ENCODE measurements at regions not wholly inside any gene's neighbourhood (a gene's known extent, or its start where the extent isn't known, plus 50 kb on each side); places are given as distances from the start of the nearest gene placed in this dataset.
A peak's percentile ranks its signal among the peaks of the same experiment; 100 is the strongest.

DNA sequence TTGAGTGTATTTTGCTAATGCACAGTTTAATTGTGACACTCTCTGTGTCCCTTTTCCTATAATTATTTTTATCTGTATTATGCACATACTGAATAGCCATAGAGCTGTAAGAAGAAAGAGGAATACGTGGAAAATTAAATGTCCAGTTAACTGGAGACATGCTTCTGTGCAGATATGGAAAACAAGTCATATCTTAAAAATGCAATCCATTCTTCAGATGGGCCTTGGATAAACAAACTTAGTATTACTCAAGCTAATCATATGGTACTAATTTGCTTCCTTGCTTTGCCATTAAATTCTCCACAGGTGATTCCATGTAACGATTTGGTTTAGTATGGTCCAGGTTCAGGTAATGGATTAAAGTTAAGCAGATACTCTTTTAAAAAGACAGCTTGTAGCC lies 201.2 kb upstream of the CELF2 start:
- no peak for DNase-seq (ENCODE audit: low read depth in 2 of 3, low spot score in 2 of 3)

DNA sequence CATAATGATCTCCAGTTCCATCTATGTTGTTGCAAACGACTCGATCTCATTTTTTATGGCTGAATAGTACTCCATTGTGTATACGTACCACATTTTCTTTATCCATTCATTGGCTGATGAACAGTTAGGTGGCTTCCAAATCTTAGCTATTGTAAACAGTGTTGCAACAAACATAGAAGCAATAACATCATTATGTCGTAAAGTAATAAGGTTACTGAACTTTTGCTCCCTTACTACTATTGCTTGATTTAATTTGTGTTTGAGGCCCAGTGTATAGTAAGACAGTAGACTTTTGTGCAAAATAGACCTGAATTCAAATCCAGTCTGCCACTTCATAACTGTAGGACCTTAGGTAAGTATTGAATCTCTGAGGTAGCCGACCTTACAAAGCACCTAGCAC lies 200.1 kb upstream of the CELF2 start:
- DNase-seq (ENCODE audit: low read depth in 2 of 3, low spot score in 2 of 3) = no peak

DNA sequence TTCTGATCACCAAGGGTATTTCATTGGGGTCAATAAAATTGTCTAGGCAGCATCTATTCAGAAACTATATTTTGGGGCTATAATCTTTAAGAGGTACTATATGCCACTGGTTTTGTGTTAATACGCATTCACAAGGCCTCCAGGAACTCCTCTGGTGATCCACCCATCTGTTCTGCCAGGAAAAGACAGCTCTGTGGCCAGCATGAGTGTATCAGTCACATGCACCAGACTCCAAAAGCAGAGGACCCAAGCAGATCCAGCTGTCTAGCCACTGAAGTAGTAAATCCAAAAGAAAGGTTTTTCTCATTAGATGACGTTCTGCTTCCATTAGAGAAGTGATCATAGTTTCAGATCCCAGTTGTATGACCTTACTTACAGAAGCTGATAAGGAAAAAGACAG lies 199.6 kb upstream of the CELF2 start:
- DNase-seq (ENCODE audit: low read depth in 2 of 3, low spot score in 2 of 3) = no peak

DNA sequence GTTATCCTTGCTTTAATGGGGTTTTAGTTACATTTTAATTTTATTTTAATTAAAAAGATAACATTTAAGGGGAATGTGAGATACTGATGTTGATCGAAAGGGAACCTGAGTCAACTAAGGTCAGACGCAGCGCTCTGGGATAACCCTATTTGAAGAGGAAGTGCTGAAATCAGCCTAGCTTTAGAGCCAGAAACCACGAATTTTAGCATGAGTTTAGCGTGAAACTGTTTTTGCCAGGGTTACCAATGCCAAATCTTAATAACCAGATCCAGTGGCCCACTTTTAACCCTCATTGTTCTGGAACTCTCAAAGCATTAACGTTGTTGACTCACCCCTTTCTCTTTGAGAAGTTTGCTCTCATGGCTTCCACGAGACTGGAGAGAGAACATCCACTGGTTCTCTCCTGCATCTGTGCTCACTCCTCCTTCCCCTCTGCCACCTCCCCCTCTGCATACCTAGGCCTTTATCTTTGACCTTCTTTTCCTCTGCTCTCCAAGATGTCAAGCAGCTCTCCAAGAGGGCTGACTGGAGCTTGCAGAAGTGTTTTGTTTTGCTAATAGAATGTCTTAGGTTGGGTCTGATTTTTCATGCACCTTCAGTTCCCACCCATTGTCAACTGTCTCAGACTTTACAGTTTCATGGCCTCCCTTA lies 198.3 kb upstream of the CELF2 start:
- DNase-seq (ENCODE audit: low read depth in 2 of 3, low spot score in 2 of 3) = no peak

DNA sequence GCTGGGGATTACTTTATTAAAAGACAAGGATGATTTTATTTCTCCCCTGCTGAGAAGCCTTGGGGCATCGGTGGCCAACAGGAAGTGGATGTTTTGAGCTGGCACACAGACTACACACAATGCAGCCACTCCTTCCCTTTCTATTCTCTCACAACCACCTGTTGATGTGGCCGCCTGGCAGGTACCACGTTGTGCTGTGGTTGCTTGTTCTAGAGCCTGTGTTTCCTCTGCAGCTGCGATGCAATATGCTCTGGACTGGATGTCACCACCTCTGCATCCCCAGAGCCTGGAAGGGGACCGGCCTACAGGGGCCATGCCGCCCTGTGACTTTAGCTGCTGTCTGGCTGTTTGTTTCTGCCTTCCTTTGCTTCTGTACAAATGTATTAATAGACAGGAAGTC lies 195.7 kb upstream of the CELF2 start:
- peak in 1 of 3 donors; percentile 32 for DNase-seq (ENCODE audit: low read depth in 2 of 3, low spot score in 2 of 3)

DNA sequence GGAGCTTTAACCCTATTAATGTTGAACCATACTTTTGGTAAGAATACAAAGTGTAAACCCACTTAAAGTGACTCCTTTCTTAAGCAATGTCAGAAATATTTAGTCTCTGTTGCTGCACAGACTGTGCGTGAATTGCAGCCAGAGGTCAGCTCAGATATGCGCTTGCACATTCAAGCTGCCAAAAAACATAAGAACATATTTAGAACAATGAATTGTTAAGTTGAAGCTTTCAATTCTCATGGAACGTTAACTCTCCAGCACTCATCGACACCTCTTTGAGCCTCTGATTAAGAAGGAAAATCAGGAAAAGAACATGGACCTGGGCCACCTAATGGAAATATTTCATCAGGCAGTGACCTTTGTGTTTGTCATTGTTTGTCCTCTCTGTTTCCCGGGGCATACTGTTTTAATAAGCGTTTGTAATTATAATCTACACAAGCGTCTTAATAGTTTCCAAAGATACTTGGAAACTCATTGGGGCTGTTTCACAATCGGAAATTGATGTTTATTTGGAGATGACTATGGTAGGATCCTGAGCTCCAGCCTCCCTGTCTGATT lies 193.0 kb upstream of the CELF2 start:
- DNase-seq (ENCODE audit: low read depth in 2 of 3, low spot score in 2 of 3) = no peak

DNA sequence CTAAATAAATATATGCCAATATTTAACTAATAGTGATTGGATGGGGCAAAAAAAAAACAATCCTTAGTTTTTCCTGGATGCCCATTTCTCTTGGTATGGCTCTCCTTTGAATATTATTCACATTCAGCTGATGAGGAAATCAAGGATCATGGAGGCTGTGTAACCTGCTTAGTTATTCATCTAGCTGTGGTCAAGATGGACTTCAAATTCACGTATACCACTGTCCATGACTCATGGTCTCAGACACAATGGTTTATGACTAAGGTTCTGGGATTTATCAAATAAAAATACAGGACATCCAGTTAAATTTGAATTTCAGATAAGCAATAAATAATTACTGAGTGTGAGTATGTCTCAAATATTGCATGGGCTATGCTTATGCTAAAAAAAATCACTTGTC lies 191.5 kb upstream of the CELF2 start:
- no peak for DNase-seq (ENCODE audit: low read depth in 2 of 3, low spot score in 2 of 3)

DNA sequence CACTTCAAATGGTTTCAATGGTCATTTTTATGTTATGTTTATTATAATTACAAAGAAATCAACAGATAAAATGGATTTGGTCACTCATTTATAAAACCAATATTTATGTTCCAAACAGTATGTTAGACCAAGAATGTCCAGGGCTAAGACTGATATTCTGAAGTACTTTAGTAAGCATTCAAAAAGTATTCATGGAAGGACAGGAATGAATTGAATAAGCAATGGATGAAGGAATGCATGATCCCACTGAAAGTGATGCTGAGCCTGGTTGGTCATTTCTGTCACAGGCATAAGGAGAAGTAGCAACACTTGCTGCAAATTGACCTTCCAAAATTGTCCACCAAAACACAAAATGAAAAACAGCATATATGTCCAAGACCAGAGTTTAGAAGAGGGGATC lies 189.0 kb upstream of the CELF2 start:
- no peak for DNase-seq (ENCODE audit: low read depth in 2 of 3, low spot score in 2 of 3)

DNA sequence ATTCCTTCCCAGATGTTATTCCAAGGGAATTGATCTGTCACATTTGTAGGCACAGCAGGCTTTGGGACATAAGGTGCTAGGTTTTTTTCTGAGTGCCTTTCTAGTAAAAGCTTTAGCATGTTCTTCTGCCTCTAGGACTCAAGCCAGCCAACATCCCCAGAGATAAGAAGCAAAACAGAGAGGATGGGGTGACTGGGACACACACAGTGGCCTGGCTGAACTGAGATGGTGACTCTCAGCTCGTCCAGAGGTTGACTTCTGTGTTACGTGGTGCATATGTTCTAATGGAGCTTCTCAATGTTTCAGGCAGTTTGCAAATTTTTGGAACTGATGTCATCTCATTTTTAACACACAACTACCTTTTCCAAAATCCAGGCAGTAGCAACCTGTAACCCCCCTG lies 188.1 kb upstream of the CELF2 start:
- DNase-seq (ENCODE audit: low read depth in 2 of 3, low spot score in 2 of 3) = no peak

DNA sequence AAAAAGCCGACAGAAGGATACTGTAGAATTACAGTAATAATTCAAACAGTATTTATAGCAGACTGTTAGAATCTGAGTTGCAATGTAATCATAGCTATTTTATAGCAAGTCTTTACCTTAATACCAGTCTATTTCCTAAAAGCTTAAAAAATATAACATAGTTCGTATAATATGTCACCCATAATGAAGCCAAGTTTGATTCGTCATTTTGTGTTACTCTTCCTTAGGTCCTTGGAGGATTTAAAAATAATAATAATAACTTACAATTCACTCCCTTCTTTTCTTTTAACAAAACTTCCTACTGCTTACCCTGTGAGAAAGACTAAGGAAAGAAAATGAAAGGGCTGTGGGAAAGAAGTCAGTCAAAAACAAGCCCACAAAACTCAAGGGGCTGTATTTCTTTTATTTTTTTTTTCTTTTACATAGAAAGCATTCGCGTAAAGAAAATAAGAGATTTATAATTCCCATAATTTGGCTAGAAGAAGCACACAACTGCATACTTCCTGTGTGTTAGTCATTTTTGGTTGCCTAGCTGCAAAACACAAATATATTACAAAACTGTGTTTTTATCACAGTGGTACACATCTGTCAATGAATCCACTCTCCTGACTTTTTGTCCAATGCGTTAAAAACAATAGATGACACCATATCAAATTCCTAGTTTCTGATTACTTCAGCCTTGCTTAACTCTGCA lies 187.2 kb upstream of the CELF2 start:
- no peak for DNase-seq (ENCODE audit: low read depth in 2 of 3, low spot score in 2 of 3)

DNA sequence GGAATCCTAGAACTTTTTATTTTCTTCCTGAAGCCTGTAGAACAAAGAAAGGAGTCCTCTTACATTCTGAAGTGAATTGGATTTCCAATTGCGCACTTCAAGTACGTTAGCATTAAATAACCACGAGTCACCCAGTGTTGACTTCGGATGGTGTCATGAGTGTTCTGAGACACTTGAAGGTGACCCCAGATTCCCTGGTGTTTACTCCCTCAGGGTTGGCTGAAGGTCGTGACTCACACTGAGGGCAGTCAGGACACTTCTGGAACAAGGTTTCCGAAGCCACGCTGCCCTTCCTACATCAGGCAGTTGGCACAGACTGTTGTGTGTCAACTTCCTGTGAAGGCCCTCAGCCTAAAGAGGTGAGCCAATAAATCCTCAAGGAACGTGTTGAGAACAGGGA lies 186.6 kb upstream of the CELF2 start:
- no peak for DNase-seq (ENCODE audit: low read depth in 2 of 3, low spot score in 2 of 3)

DNA sequence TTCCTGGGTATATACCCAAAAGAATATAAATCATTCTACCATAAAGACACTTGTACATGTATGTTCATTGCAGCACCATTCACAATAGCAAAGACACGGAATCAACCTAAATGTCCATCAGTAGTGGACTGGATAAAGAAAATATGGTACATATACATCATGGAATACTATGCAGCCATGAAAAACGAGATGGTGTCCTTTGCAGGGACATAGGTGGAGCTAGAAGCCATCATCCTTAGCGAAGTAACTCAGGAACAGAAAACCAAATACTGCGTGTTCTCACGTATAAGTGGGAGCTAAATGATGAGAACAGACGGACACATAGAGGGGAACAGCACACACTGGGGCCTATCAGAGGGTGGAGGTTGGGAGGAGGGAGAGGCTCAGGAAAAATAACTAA lies 183.7 kb upstream of the CELF2 start:
- DNase-seq (ENCODE audit: low read depth in 2 of 3, low spot score in 2 of 3) = no peak

DNA sequence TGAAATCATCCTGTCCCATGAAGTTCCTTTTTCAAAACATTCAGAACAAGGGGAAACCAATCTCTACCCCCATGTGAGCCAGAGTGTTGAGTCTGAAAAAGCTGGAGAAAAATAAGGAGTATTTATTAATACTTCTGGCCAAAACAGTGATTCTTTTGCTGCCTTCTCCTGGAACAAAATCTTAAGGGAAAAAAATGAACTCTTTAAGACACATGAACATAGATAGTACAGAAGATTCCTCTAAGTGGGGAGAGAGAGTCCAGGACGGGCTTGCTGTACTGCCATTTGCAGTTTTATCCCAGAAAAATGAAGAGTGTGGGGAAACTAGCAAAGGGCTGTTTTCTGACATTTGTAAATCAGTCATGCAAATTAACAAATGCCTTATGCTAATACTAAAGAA lies 173.4 kb upstream of the CELF2 start:
- no peak for DNase-seq (ENCODE audit: low read depth in 2 of 3, low spot score in 2 of 3)

DNA sequence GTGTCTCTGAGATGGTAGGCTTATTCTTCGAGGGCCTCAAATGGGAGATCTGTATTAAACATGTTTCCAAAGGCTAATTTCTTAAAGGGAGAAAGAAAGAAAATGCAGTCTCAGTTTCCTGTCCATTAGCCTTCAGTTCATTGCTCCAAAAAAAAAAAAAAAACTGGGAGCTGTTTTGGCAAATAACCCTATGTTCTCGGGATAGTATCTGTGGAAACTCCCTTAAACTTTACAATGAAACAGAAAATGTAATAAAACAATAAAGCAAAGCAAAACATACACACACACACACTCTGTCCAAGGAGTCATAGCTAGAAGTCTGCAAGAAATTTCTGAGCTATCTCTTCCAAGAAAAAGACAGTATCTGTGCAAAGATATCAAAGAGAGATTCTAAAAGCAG lies 172.5 kb upstream of the CELF2 start:
- no peak for DNase-seq (ENCODE audit: low read depth in 2 of 3, low spot score in 2 of 3)

DNA sequence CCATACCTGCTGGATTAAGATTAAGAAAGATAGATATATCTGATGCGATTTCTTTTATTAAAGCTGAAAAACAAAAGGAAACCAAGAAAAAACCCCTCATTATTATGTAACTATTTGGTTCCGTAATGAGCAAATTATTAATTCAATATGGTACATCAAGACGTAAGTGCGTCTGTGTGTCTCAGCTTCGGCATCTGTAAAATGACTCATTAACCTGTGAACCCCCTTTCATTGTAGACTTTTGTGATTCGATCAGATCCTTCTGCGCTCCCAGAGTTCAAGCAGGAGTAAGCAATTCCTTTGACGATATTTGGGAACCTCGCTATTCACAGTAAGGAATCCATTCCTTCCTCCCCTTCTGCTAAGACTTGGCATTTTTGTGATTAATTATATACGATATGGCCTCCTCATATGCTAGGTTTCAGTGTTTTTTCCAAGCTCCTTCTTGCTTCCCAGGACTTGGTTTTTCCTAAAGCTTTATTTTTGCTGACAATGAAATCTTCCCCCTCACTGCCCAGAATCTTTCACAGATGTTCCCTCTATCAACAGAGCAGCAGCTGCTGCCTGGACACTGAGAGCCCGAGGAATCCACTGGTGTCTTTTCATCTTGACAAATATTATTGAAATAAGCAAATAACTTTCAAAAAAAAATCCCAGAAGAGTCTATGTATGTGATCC lies 171.7 kb upstream of the CELF2 start:
- DNase-seq (ENCODE audit: low read depth in 2 of 3, low spot score in 2 of 3) = no peak

DNA sequence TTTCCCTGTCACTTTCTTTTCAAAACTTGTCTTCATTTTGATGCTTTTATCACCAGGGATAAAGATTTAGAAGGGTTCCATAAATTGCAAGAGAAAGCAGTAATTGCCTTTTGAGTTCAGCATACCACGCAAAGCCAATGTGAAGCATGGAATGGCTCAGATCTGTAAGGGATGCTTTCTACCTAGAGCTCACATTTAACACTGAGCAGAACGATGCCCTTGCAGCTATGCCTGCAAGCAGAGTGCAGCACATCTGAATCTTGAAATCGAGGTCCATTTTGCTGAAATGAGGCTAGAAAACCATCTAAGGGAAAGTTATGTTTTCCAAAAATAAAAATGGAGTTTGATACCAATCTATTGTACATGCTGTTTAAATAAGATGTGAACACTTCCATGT lies 171.2 kb upstream of the CELF2 start:
- no peak for DNase-seq (ENCODE audit: low read depth in 2 of 3, low spot score in 2 of 3)

DNA sequence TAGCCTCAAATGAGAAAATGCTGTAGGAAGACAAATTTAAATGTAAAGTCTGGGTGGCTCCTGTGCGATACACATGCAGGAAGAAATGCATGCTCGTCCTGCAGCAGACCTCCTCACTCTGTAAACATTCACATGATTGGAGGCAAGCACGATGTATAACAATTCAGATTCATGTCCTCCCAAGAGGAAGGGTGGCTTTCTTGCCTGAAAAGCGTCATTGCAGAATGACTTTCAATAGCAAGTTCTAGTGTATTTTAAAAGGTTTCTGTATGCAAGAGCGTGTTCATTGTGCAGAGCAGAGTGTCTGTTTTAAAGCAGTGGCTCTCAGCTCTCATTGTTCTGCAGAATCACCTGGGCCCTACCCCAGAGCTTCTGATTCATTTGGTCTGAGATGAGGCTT lies 170.3 kb upstream of the CELF2 start:
- DNase-seq (ENCODE audit: low read depth in 2 of 3, low spot score in 2 of 3) = no peak

DNA sequence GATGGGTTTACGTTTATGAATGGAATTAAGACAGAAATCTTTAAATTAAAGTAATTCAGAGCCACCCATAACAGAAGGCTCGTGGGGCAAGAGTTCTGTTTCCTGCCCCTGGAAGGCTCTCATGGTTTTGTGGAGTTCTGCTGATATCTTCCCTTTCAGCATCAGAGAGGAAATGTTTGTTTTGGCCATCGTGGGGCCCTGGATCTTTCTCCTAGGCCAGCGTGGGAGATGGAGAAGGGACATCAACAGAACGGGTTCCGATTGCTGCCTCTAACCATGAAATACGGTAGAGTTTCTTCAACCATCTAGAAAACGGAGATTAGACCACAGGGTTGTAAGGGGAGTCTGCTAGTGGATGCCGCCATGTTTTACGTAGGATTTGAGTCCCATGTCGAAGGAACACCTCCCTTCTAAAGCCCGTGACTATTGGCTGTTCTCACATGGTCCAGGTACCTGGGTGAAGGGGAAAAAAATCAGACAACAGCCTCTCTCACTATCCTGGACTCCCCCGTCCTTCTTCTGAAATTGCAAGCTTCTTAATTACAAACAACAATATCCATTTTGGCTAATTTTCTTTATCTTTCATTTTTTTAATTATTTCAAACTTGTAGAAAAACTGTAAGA lies 169.1 kb upstream of the CELF2 start:
- no peak for DNase-seq (ENCODE audit: low read depth in 2 of 3, low spot score in 2 of 3)

DNA sequence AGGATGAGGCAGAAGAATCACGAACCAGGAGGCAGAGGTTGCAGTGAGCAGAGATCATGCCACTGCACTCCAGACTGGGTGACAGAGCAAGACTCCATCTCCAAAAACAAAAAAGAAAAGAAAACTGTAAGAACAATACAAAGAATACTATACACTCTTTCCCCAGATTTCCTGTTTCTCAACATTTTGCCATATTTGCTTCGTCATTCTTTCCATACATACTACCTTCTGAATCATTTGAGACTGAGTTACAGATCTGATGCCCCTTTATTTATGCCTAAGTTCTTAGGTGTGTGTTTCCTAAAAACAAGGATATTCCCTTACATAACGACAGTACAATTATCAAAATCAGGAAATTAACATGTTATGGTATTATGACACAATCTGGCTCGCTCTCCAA lies 168.4 kb upstream of the CELF2 start:
- no peak for DNase-seq (ENCODE audit: low read depth in 2 of 3, low spot score in 2 of 3)

DNA sequence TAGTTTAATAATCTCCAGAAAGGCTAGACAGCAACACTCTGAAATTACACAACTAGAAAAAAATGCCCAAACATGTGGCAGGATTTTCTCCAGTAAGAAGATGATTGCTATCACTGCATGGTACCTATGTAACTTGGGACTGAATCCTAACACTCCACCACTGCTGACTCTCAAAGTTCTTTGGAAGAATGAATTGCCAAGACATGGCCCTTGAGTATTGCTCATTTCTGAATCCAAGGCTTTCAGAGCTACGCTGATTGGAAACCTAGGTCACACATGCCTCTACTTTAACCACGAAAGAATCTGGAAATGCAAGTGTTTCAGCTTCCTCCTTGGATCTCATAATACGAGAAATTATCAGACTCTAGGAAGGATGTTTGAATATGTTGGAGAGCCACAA lies 167.5 kb upstream of the CELF2 start:
- DNase-seq (ENCODE audit: low read depth in 2 of 3, low spot score in 2 of 3) = no peak

DNA sequence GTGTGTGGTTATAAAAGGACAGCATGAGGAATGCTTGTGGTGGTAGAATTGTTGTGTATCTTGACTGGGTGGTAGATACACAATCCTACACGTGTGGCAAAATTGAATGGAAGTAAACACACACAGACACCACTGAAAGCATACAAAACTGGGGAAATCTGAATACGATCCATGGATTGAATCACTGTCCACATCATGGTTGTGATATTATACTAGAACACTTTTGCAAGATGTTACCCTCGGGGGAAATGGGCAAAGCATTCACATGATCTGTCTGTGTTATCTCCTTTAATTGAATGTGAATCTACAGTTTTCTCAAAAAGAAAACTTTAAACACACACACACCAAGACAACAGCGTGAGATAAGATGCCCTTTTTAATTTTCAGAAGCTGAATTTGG lies 165.2 kb upstream of the CELF2 start:
- DNase-seq (ENCODE audit: low read depth in 2 of 3, low spot score in 2 of 3) = no peak

DNA sequence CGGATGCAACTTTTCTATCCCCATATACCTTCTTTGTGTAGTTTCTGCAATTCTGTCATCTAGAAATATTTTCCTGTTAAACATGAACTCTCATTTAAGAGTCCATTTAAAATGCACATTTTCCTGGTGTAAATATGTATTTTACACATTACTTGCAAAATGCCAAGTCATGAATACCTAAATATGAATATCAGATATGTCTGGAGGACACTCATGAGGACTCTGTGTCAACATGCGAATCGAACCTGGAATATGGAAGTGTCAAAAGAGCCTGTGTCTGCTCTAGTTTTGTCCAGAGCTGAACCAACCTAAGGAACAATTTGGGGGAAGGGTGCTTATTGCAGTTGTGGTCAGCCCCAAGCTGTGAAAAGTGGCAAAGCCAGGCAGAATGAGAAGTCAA lies 163.7 kb upstream of the CELF2 start:
- DNase-seq (ENCODE audit: low read depth in 2 of 3, low spot score in 2 of 3) = no peak

Measured in hematopoietic multipotent progenitor cell (in vitro differentiated cells).